ENCODE measurements at regions not wholly inside any gene's neighbourhood (a gene's known extent, or its start where the extent isn't known, plus 50 kb on each side); places are given as distances from the start of the nearest gene placed in this dataset.

- Histone ChIP-seq H3K27ac (ENCODE audit: low read depth, low read length, severe bottlenecking) (no peak overlapping the region), H3K9me3 (ENCODE audit: control insufficient read depth, low read length) (no peaks in the 10 kb centered on the region), H3K4me1 (ENCODE audit: control insufficient read depth, insufficient read depth, low read length, poor library complexity, severe bottlenecking) (no peaks in the 10 kb centered on the region), H3K4me3 (ENCODE audit: extremely low read depth, insufficient read depth, low read length, poor library complexity, severe bottlenecking) (no peak overlapping the region), H3K36me3 (ENCODE audit: control insufficient read depth, insufficient read depth, low read length) (no peaks in the 10 kb centered on the region)
- 92 to 100% methylated on average over 2 of the region's 3 CpGs for WGBS, 2 experiments (ENCODE audit: insufficient coverage in 2 of 2)
Observed at GRCh38 chr1:88145752-88146151, 538.3 kb upstream of the PKN2 start.

- H3K4me3 ChIP-seq (ENCODE audit: extremely low read depth, insufficient read depth, low read length, poor library complexity, severe bottlenecking): no peak overlapping the region
- H3K4me1 ChIP-seq (ENCODE audit: control insufficient read depth, insufficient read depth, low read length, poor library complexity, severe bottlenecking): no peaks in the 10 kb centered on the region
- no peaks in the 10 kb centered on the region for H3K36me3 ChIP-seq (ENCODE audit: control insufficient read depth, insufficient read depth, low read length)
- H3K9me3 ChIP-seq (ENCODE audit: control insufficient read depth, low read length): no peaks in the 10 kb centered on the region
- no peak overlapping the region for H3K27ac ChIP-seq (ENCODE audit: low read depth, low read length, severe bottlenecking)
- WGBS, 2 experiments (ENCODE audit: insufficient coverage in 2 of 2): 78% methylated on average over 1 of the region's 1 CpG; no CpG with 5 or more reads in 1 of the 2 experiments
Observed at GRCh38 chr1:88149686-88150085, 534.4 kb upstream of the PKN2 start.

GRCh38 chr1:88150330-88150729 lies 533.7 kb upstream of the PKN2 start:
- Histone ChIP-seq H3K4me1 (ENCODE audit: control insufficient read depth, insufficient read depth, low read length, poor library complexity, severe bottlenecking) (no peaks in the 10 kb centered on the region), H3K36me3 (ENCODE audit: control insufficient read depth, insufficient read depth, low read length) (no peaks in the 10 kb centered on the region), H3K27ac (ENCODE audit: low read depth, low read length, severe bottlenecking) (no peak overlapping the region), H3K9me3 (ENCODE audit: control insufficient read depth, low read length) (no peaks in the 10 kb centered on the region), H3K4me3 (ENCODE audit: extremely low read depth, insufficient read depth, low read length, poor library complexity, severe bottlenecking) (no peak overlapping the region)
- 83 to 86% methylated on average over 1 to 2 of the region's 4 CpGs for WGBS, 2 experiments (ENCODE audit: insufficient coverage in 2 of 2)

- Histone ChIP-seq H3K27ac (ENCODE audit: low read depth, low read length, severe bottlenecking) (no peak overlapping the region), H3K4me1 (ENCODE audit: control insufficient read depth, insufficient read depth, low read length, poor library complexity, severe bottlenecking) (no peaks in the 10 kb centered on the region), H3K36me3 (ENCODE audit: control insufficient read depth, insufficient read depth, low read length) (no peaks in the 10 kb centered on the region), H3K9me3 (ENCODE audit: control insufficient read depth, low read length) (no peaks in the 10 kb centered on the region), H3K4me3 (ENCODE audit: extremely low read depth, insufficient read depth, low read length, poor library complexity, severe bottlenecking) (no peak overlapping the region)
- 0% methylated on average over 1 of the region's 3 CpGs; no CpG with 5 or more reads in 1 of the 2 experiments for WGBS, 2 experiments (ENCODE audit: insufficient coverage in 2 of 2)
Observed at GRCh38 chr1:88163187-88163586, 520.9 kb upstream of the PKN2 start.

GRCh38 chr1:88168126-88168525 lies 515.9 kb upstream of the PKN2 start:
- Histone ChIP-seq H3K4me3 (ENCODE audit: extremely low read depth, insufficient read depth, low read length, poor library complexity, severe bottlenecking) (no peak overlapping the region), H3K9me3 (ENCODE audit: control insufficient read depth, low read length) (no peaks in the 10 kb centered on the region), H3K4me1 (ENCODE audit: control insufficient read depth, insufficient read depth, low read length, poor library complexity, severe bottlenecking) (no peaks in the 10 kb centered on the region), H3K27ac (ENCODE audit: low read depth, low read length, severe bottlenecking) (no peak overlapping the region), H3K36me3 (ENCODE audit: control insufficient read depth, insufficient read depth, low read length) (no peaks in the 10 kb centered on the region)

- no peak overlapping the region for H3K4me3 ChIP-seq (ENCODE audit: extremely low read depth, insufficient read depth, low read length, poor library complexity, severe bottlenecking)
- H3K36me3 ChIP-seq (ENCODE audit: control insufficient read depth, insufficient read depth, low read length): no peaks in the 10 kb centered on the region
- no CpG with 5 or more reads among the region's 3 CpGs for WGBS, 2 experiments (ENCODE audit: insufficient coverage in 2 of 2)
- H3K9me3 ChIP-seq (ENCODE audit: control insufficient read depth, low read length): no peaks in the 10 kb centered on the region
- H3K27ac ChIP-seq (ENCODE audit: low read depth, low read length, severe bottlenecking): no peak overlapping the region
- H3K4me1 ChIP-seq (ENCODE audit: control insufficient read depth, insufficient read depth, low read length, poor library complexity, severe bottlenecking): no peaks in the 10 kb centered on the region
Observed at GRCh38 chr1:88169139-88169538, 514.9 kb upstream of the PKN2 start.

GRCh38 chr1:88169939-88170338 lies 514.1 kb upstream of the PKN2 start:
- H3K36me3 ChIP-seq (ENCODE audit: control insufficient read depth, insufficient read depth, low read length): no peaks in the 10 kb centered on the region
- no peaks in the 10 kb centered on the region for H3K9me3 ChIP-seq (ENCODE audit: control insufficient read depth, low read length)
- H3K4me1 ChIP-seq (ENCODE audit: control insufficient read depth, insufficient read depth, low read length, poor library complexity, severe bottlenecking): no peaks in the 10 kb centered on the region
- no peak overlapping the region for H3K4me3 ChIP-seq (ENCODE audit: extremely low read depth, insufficient read depth, low read length, poor library complexity, severe bottlenecking)
- no peak overlapping the region for H3K27ac ChIP-seq (ENCODE audit: low read depth, low read length, severe bottlenecking)

- peak overlapping the region; percentile 88 for H3K27ac ChIP-seq (ENCODE audit: low read depth, low read length, severe bottlenecking)
- no peaks in the 10 kb centered on the region for H3K9me3 ChIP-seq (ENCODE audit: control insufficient read depth, low read length)
- H3K4me3 ChIP-seq (ENCODE audit: extremely low read depth, insufficient read depth, low read length, poor library complexity, severe bottlenecking): no peak overlapping the region
- H3K36me3 ChIP-seq (ENCODE audit: control insufficient read depth, insufficient read depth, low read length): no peaks in the 10 kb centered on the region
- 89 to 94% methylated on average over 3 of the region's 3 CpGs for WGBS, 2 experiments (ENCODE audit: insufficient coverage in 2 of 2)
- peaks cover 18% of the 10 kb centered on the region for H3K4me1 ChIP-seq (ENCODE audit: control insufficient read depth, insufficient read depth, low read length, poor library complexity, severe bottlenecking)
Observed at GRCh38 chr1:88175120-88175630, 508.9 kb upstream of the PKN2 start.

GRCh38 chr1:88175631-88176226 lies 508.3 kb upstream of the PKN2 start:
- Histone ChIP-seq H3K4me3 (ENCODE audit: extremely low read depth, insufficient read depth, low read length, poor library complexity, severe bottlenecking) (no peak overlapping the region), H3K9me3 (ENCODE audit: control insufficient read depth, low read length) (no peaks in the 10 kb centered on the region), H3K27ac (ENCODE audit: low read depth, low read length, severe bottlenecking) (peak overlapping the region; percentile 88), H3K36me3 (ENCODE audit: control insufficient read depth, insufficient read depth, low read length) (no peaks in the 10 kb centered on the region), H3K4me1 (ENCODE audit: control insufficient read depth, insufficient read depth, low read length, poor library complexity, severe bottlenecking) (peaks cover 18% of the 10 kb centered on the region)
- WGBS, 2 experiments (ENCODE audit: insufficient coverage in 2 of 2): 74 to 76% methylated on average over 6 to 8 of the region's 10 CpGs

GRCh38 chr1:88179943-88180342 lies 504.1 kb upstream of the PKN2 start:
- Histone ChIP-seq H3K4me3 (ENCODE audit: extremely low read depth, insufficient read depth, low read length, poor library complexity, severe bottlenecking) (no peak overlapping the region), H3K9me3 (ENCODE audit: control insufficient read depth, low read length) (no peaks in the 10 kb centered on the region), H3K27ac (ENCODE audit: low read depth, low read length, severe bottlenecking) (no peak overlapping the region), H3K36me3 (ENCODE audit: control insufficient read depth, insufficient read depth, low read length) (no peaks in the 10 kb centered on the region), H3K4me1 (ENCODE audit: control insufficient read depth, insufficient read depth, low read length, poor library complexity, severe bottlenecking) (peaks cover 18% of the 10 kb centered on the region)
- WGBS, 2 experiments (ENCODE audit: insufficient coverage in 2 of 2): 93 to 100% methylated on average over 1 to 2 of the region's 5 CpGs

- no peaks in the 10 kb centered on the region for H3K36me3 ChIP-seq (ENCODE audit: control insufficient read depth, insufficient read depth, low read length)
- no peaks in the 10 kb centered on the region for H3K9me3 ChIP-seq (ENCODE audit: control insufficient read depth, low read length)
- H3K27ac ChIP-seq (ENCODE audit: low read depth, low read length, severe bottlenecking): no peak overlapping the region
- no peak overlapping the region for H3K4me3 ChIP-seq (ENCODE audit: extremely low read depth, insufficient read depth, low read length, poor library complexity, severe bottlenecking)
- H3K4me1 ChIP-seq (ENCODE audit: control insufficient read depth, insufficient read depth, low read length, poor library complexity, severe bottlenecking): peaks cover 18% of the 10 kb centered on the region
- WGBS, 2 experiments (ENCODE audit: insufficient coverage in 2 of 2): 25 to 38% methylated on average over 4 of the region's 8 CpGs
Observed at GRCh38 chr1:88180449-88181108, 503.5 kb upstream of the PKN2 start.

Measured in mesodermal cell (in vitro differentiated cells).